ENCODE measurements at regions not wholly inside any gene's neighbourhood (a gene's known extent, or its start where the extent isn't known, plus 50 kb on each side); places are given as distances from the start of the nearest gene placed in this dataset.

DNA sequence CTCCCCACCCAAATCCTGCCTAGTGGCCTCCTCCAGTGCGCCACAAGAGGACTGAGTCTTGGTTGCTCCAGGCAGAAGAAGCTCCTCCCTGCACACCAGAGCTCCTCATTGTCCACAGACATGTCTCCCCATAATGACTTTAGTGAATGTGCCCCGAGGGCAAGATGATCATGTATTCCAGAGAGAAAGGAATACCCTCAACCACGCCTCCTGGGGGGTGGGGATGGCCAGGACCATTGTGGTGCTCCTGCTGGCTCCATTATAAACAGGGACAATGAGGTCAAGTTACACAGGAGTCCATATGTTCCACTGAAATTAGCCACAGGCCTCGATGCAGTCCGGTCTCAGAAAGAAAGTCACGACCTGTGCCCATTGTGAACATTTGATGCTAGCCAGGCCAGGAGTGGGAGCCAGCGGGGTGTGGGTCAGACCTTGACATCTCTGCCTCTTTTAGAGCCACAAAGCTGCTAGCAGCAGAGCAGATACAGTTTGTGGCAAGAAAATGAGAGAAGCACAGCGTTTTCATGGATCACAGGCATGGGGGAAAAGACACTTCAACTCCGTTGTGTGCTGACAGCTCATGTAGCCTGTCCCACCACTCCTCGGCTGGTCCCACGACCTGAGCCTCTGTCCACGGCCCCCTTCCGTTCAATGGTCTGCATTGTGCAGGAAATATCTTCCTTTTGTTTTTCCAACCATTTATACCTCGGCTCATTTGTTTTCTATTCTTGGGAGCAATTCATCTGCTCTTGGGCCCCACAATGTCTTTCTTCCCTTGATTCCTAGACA lies 70.7 kb upstream of the FZD7 start:
- Histone ChIP-seq H3K36me3 (ENCODE audit: control insufficient read depth in 2 of 2, extremely low read depth in 1 of 2, insufficient read depth in 2 of 2, low read length in 2 of 2) (no peaks in the 10 kb centered on the region), H4K20me1 (replicated peaks; ENCODE audit: control insufficient read depth, extremely low read depth, insufficient read depth, low read length) (no peaks in the 10 kb centered on the region), H3K27ac (ENCODE audit: insufficient read depth, low read depth, low read length) (no peak overlapping the region), H3K4me1 (ENCODE audit: control insufficient read depth, extremely low read depth, insufficient read depth, low read length) (no peaks in the 10 kb centered on the region), H2AFZ (ENCODE audit: low read depth, low read length) (no peak overlapping the region), H3K4me3 (replicated peaks in 1 of 3; ENCODE audit: insufficient read depth in 1 of 3, low read depth in 1 of 3, low read length in 3 of 3) (no peak overlapping the region), H3K9me1 (replicated peaks; ENCODE audit: control insufficient read depth, extremely low read depth, insufficient read depth, low read length) (no peaks in the 10 kb centered on the region), H3K9me3 (replicated peaks; ENCODE audit: control insufficient read depth, insufficient read depth, low read length) (no peaks in the 10 kb centered on the region), H3K79me2 (ENCODE audit: control insufficient read depth, insufficient read depth, low read length) (no peaks in the 10 kb centered on the region), H3K9ac (replicated peaks; ENCODE audit: extremely low read depth, insufficient read depth, low read length) (no peak overlapping the region), H3K4me2 (ENCODE audit: insufficient read depth, low read length) (no peak overlapping the region), H3K27me3 (ENCODE audit: control insufficient read depth in 2 of 2, insufficient read depth in 2 of 2, low read length in 2 of 2) (peaks cover 0 to 6% of the 10 kb centered on the region in 2 experiments)
- no peak for TF ChIP-seq POLR2A (IDR thresholded peaks at IDR 0.05; ENCODE audit: low read depth, low read length)
- TF ChIP-seq EZH2 (IDR thresholded peaks at IDR 0.05; ENCODE audit: borderline replicate concordance, low read depth, low read length, severe bottlenecking): no peak
- dilution Hi-C loops (cut with MboI; ENCODE audit: extremely low pct_ligation_motif_present, low sequenced_read_pairs): no loop called here
- ChIA-PET POLR2A (no interaction called here), CTCF (interaction anchor here (1.0 kb wide), 1 partner anchor 10 kb away, joined by 3 read pairs; no protein-coding TSS in a partner anchor)
- DNase-seq (ENCODE audit: low read depth, low spot score) (no peak), FAIRE-seq (no peak)
- BruUV-seq (replicated peaks): no TSS peak
- intact Hi-C loops (cut with micrococcal nuclease): no loop called here

GRCh38 chr2:201964011-201964410 lies 69.6 kb upstream of the FZD7 start:
- no peak overlapping the region for H3K4me3 ChIP-seq (replicated peaks in 1 of 3; ENCODE audit: insufficient read depth in 1 of 3, low read depth in 1 of 3, low read length in 3 of 3)
- H3K4me2 ChIP-seq (ENCODE audit: insufficient read depth, low read length): no peak overlapping the region
- ChIA-PET POLR2A (no interaction called here), CTCF (no interaction called here)
- H2AFZ ChIP-seq (ENCODE audit: low read depth, low read length): no peak overlapping the region
- no peaks in the 10 kb centered on the region for H3K9me1 ChIP-seq (replicated peaks; ENCODE audit: control insufficient read depth, extremely low read depth, insufficient read depth, low read length)
- H3K27ac ChIP-seq (ENCODE audit: insufficient read depth, low read depth, low read length): no peak overlapping the region
- intact Hi-C loops (cut with micrococcal nuclease): no loop called here
- TF ChIP-seq MAX (IDR thresholded peaks at IDR 0.05; ENCODE audit: insufficient read depth, insufficient read length) (no peak), MYC (IDR thresholded peaks at IDR 0.05; ENCODE audit: low read depth, low read length) (no peak), POLR2AphosphoS5 (IDR thresholded peaks at IDR 0.05; ENCODE audit: insufficient read depth, low read depth, low read length) (no peak), POLR2A (IDR thresholded peaks at IDR 0.05; ENCODE audit: low read depth, low read length) (no peak), GATA2 (IDR thresholded peaks at IDR 0.05; ENCODE audit: insufficient read depth, insufficient read length, low read depth, low read length) (no peak), JUN (IDR thresholded peaks at IDR 0.05; ENCODE audit: borderline replicate concordance, insufficient read depth, insufficient read length, low read depth) (no peak), EZH2 (IDR thresholded peaks at IDR 0.05; ENCODE audit: borderline replicate concordance, low read depth, low read length, severe bottlenecking) (no peak), FOS (IDR thresholded peaks at IDR 0.05; ENCODE audit: borderline replicate concordance, insufficient read depth, low read length) (no peak)
- TF ChIP-seq, protein P1, sequence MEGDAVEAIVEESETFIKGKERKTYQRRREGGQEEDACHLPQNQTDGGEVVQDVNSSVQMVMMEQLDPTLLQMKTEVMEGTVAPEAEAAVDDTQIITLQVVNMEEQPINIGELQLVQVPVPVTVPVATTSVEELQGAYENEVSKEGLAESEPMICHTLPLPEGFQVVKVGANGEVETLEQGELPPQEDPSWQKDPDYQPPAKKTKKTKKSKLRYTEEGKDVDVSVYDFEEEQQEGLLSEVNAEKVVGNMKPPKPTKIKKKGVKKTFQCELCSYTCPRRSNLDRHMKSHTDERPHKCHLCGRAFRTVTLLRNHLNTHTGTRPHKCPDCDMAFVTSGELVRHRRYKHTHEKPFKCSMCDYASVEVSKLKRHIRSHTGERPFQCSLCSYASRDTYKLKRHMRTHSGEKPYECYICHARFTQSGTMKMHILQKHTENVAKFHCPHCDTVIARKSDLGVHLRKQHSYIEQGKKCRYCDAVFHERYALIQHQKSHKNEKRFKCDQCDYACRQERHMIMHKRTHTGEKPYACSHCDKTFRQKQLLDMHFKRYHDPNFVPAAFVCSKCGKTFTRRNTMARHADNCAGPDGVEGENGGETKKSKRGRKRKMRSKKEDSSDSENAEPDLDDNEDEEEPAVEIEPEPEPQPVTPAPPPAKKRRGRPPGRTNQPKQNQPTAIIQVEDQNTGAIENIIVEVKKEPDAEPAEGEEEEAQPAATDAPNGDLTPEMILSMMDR (IDR thresholded peaks at IDR 0.05; ENCODE audit: extremely low read depth in 1 of 2, insufficient read depth in 1 of 2, low read depth in 1 of 2, low read length in 2 of 2): no peak
- no peaks in the 10 kb centered on the region for H4K20me1 ChIP-seq (replicated peaks; ENCODE audit: control insufficient read depth, extremely low read depth, insufficient read depth, low read length)
- DNase-seq (ENCODE audit: low read depth, low spot score): no peak
- H3K9ac ChIP-seq (replicated peaks; ENCODE audit: extremely low read depth, insufficient read depth, low read length): no peak overlapping the region
- no TSS peak for BruUV-seq (replicated peaks)
- no peaks in the 10 kb centered on the region for H3K36me3 ChIP-seq (ENCODE audit: control insufficient read depth in 2 of 2, extremely low read depth in 1 of 2, insufficient read depth in 2 of 2, low read length in 2 of 2)
- no peaks in the 10 kb centered on the region for H3K9me3 ChIP-seq (replicated peaks; ENCODE audit: control insufficient read depth, insufficient read depth, low read length)
- FAIRE-seq: no peak
- H3K79me2 ChIP-seq (ENCODE audit: control insufficient read depth, insufficient read depth, low read length): no peaks in the 10 kb centered on the region
- H3K4me1 ChIP-seq (ENCODE audit: control insufficient read depth, extremely low read depth, insufficient read depth, low read length): no peaks in the 10 kb centered on the region
- dilution Hi-C loops (cut with MboI; ENCODE audit: extremely low pct_ligation_motif_present, low sequenced_read_pairs): no loop called here
- H3K27me3 ChIP-seq (ENCODE audit: control insufficient read depth in 2 of 2, insufficient read depth in 2 of 2, low read length in 2 of 2): peaks cover 0 to 5% of the 10 kb centered on the region in 2 experiments

Data from endothelial cell of umbilical vein (primary cell).